Lung (tissue), 11 donors: ENCODE measurements at regions not wholly inside any gene's neighbourhood (a gene's known extent, or its start where the extent isn't known, plus 50 kb on each side); places are given as distances from the start of the nearest gene placed in this dataset.

ENCODE experiments used
- ATAC-seq: fragments of 200-7000 bp; cut with Tn5 transposase; one replicate; pipeline ENCODE4 v1.9.1; 2020; ENCODE audit warnings: moderate number of reproducible peaks; ENCODE audit not compliant: insufficient read depth, low FRiP score
- DNase-seq, 3 donors: peaks; one replicate each; pipeline ENCODE4 v3.0.0-alpha.2; 2013 to 2017
- H3K27ac ChIP-seq, 2 donors: one replicate each; pipeline ENCODE4 v1.5.1; 2013; ENCODE audit warnings: mild to moderate bottlenecking in 2 of 2, moderate library complexity in 2 of 2, control low read depth in 1 of 2, inconsistent platforms in 1 of 2, low read depth in 1 of 2, low read length in 1 of 2
- H3K27me3 ChIP-seq, 3 donors: one replicate each; pipeline ENCODE4 v1.5.1; 2013; ENCODE audit warnings: low read length in 2 of 3; ENCODE audit not compliant: control insufficient read depth in 3 of 3, insufficient read depth in 3 of 3
- H3K36me3 ChIP-seq, 4 donors: one replicate each; pipeline ENCODE4 v1.5.1; 2013; ENCODE audit warnings: low read length in 4 of 4, mild to moderate bottlenecking in 1 of 4, moderate library complexity in 1 of 4; ENCODE audit not compliant: control insufficient read depth in 4 of 4, insufficient read depth in 4 of 4
- H3K4me1 ChIP-seq, 5 donors: one replicate each; pipeline ENCODE4 v1.5.1; 2013; ENCODE audit warnings: low read length in 5 of 5, mild to moderate bottlenecking in 2 of 5, moderate library complexity in 1 of 5; ENCODE audit not compliant: control insufficient read depth in 5 of 5, insufficient read depth in 5 of 5
- H3K4me3 ChIP-seq: one replicate; pipeline ENCODE4 v1.5.1; 2013; ENCODE audit warnings: mild to moderate bottlenecking, control low read depth, moderate library complexity
- H3K9ac ChIP-seq, 2 donors: one replicate each; pipeline ENCODE4 v1.5.1; 2013; ENCODE audit warnings: low read length in 2 of 2, control low read depth in 1 of 2; ENCODE audit not compliant: insufficient read depth in 1 of 2
- H3K9me3 ChIP-seq, 4 donors: one replicate each; pipeline ENCODE4 v1.5.1; 2013; ENCODE audit warnings: low read length in 3 of 4, mild to moderate bottlenecking in 1 of 4, moderate library complexity in 1 of 4; ENCODE audit not compliant: control insufficient read depth in 4 of 4, insufficient read depth in 3 of 4
- WGBS, 2 donors: extraction: QIAGEN DNeasy Blood & Tissue Kit; methylation state at CpG; one replicate each; pipeline ENCODE4 v1.1.7; 2013; 5-methylcytosine and 5-hydroxymethylcytosine counted together
- TF ChIP-seq, protein P1 (sequence below): IDR thresholded peaks from 2 replicates; pipeline ENCODE4 v1.5.1; 2012; ENCODE audit warnings: mild to moderate bottlenecking; ENCODE audit errors: control extremely low read depth, extremely low read depth
- donor health status: control.
- donor health status: control.
- donor health status: Bipolar disorder and iron deficiency.
- donor health status: healthy.
- donor health status: DM: yes; HTN: yes; CAD: no.

DNA sequence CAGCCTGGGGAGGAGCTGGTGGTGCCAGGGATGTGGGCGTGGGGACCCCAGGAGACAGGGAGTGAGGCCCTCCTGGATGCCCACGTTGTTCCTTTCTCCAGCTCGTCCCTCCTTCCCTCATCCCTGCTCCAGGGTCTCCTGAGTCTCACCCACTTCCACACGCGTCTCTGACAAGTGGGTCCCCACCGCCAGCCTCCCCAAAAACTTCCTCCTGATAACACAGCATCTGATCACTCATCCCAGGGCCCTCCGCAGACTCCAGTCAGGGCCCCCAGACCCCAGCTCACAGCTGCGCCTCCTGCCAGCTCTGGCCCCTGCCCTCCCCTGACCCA lies 60.6 kb upstream of the INPP5A start:
- Histone ChIP-seq H3K27me3 (no peaks in the 10 kb centered on the region), H3K4me3 (no peak overlapping the region), H3K27ac (no peak overlapping the region), H3K36me3 (no peaks in the 10 kb centered on the region), H3K4me1 (peaks cover 0 to 3% (median 0%) of the 10 kb centered on the region in 5 donors), H3K9me3 (no peaks in the 10 kb centered on the region), H3K9ac (no peak overlapping the region)
- no peak for ATAC-seq
- TF ChIP-seq, protein P1, sequence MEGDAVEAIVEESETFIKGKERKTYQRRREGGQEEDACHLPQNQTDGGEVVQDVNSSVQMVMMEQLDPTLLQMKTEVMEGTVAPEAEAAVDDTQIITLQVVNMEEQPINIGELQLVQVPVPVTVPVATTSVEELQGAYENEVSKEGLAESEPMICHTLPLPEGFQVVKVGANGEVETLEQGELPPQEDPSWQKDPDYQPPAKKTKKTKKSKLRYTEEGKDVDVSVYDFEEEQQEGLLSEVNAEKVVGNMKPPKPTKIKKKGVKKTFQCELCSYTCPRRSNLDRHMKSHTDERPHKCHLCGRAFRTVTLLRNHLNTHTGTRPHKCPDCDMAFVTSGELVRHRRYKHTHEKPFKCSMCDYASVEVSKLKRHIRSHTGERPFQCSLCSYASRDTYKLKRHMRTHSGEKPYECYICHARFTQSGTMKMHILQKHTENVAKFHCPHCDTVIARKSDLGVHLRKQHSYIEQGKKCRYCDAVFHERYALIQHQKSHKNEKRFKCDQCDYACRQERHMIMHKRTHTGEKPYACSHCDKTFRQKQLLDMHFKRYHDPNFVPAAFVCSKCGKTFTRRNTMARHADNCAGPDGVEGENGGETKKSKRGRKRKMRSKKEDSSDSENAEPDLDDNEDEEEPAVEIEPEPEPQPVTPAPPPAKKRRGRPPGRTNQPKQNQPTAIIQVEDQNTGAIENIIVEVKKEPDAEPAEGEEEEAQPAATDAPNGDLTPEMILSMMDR, result no peak
- no peak for DNase-seq
- WGBS, 2 donors, result 78 to 82% methylated on average over 8 of the region's 8 CpGs

DNA sequence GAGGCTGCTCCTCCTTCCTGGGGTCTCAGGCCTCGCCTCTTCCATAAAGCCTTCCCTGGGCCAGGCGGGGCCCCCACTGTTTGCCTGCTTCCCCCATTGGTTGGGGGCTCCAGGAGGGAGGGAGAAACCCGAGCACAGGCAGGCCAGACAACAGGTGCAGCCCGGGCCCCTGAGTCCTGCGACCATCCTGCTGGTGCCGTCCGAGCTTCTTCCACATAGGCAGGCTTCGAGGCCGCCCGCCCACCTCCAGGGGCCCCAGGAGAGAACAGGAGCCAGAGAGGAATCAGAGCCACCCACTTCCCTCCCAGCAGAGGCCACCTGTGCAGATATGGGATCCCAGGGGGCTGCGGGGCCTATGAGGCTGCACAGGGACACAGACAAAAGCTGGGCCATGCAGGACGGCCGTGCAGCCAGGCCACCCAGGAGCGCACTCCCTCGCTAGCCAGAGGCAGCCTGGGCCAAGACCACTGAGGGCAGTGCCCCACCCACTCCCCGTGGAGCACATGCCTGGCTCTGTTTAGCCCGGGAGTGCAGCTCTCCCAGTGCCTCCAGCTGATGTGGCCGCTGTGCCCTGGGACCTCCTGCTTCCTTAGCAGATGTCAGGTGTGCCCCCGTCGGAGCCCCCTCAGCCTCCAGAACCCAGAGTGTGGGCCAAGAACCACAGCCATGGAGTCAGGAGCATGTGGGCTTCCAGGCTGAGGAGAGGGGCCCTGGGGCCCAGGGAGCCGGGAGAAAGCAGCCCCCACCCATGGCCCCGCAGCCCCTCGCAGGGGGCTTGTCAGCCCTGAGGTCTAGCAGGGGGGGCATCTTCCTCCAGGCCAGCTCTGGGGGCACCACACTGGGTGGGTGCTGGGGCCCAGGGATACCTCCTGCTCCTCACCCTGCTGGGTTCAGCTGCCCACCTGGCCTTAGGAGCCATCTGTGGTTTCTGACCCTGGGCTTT lies 59.9 kb upstream of the INPP5A start:
- no peaks in the 10 kb centered on the region for H3K36me3 ChIP-seq
- DNase-seq (no peak), ATAC-seq (no peak)
- H3K4me3 ChIP-seq, result no peak overlapping the region
- H3K27me3 ChIP-seq, result no peaks in the 10 kb centered on the region
- H3K4me1 ChIP-seq, result peaks cover 0 to 4% (median 0%) of the 10 kb centered on the region in 5 donors
- 86 to 89% methylated on average over 23 of the region's 23 CpGs for WGBS, 2 donors
- no peak overlapping the region for H3K9ac ChIP-seq
- H3K27ac ChIP-seq, result no peak overlapping the region
- TF ChIP-seq, protein P1, result no peak
- H3K9me3 ChIP-seq, result no peaks in the 10 kb centered on the region

DNA sequence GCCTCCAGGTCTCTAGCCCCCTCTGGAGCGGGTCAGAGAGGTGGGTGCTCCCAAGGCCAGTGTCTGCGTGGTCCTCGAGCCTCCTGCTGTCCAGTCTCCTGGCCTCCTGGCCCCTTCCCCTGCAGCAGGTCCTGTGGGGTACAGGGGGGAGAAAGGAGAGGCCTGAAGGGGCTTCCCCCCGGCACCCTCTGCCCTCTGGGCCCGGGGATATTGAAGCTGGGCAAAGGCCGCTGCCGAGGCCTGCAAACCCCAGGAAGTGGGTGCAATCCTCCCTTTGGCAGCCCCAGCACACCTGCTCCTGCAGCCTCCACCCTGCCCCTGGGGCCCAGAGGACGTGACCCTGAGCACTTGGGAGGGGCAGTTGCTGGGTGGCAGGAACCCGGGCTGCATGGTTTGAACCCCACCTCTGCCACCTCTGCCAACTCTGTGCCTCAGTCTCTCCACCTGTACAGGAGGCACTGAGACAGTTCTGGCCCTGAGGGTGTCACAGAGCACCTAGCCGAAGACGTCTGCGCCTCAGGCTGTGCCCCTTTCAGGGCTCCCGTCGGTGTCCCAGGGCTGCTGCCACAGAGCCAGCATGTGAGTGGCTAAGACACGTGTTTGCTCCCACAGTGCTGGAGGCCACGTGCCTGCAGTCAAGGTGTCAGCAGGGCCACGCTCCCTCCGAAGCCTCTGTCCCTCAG lies 59.1 kb upstream of the INPP5A start:
- DNase-seq, result no peak
- Histone ChIP-seq H3K9me3 (no peaks in the 10 kb centered on the region), H3K4me1 (peaks cover 0 to 4% (median 0%) of the 10 kb centered on the region in 5 donors), H3K27me3 (no peaks in the 10 kb centered on the region), H3K4me3 (no peak overlapping the region), H3K27ac (no peak overlapping the region), H3K36me3 (no peaks in the 10 kb centered on the region), H3K9ac (no peak overlapping the region)
- no peak for ATAC-seq
- TF ChIP-seq, protein P1, result no peak
- 81 to 86% methylated on average over 16 to 18 of the region's 18 CpGs for WGBS, 2 donors
